Thoracic aorta (tissue), 2 donors: ENCODE measurements at regions not wholly inside any gene's neighbourhood (a gene's known extent, or its start where the extent isn't known, plus 50 kb on each side); places are given as distances from the start of the nearest gene placed in this dataset.

Source experiments
- ATAC-seq: fragments of 150-250 bp; one replicate; pipeline ENCODE4 v1.8.0; 2017; ENCODE audit warnings: low read depth; ENCODE audit not compliant: insufficient number of reproducible peaks, low FRiP score
- DNase-seq: peaks from one replicate; pipeline ENCODE4 v3.0.0-alpha.2; 2020; ENCODE audit warnings: low spot score
- H3K27ac ChIP-seq, 2 donors: fragments of 200-600 bp; sonication (generic); 1 replicate in 1 of 2; 2 replicates in 1 of 2; pipeline ENCODE4 v1.5.1; 2016; ENCODE audit warnings: mild to moderate bottlenecking in 2 of 2, moderate library complexity in 2 of 2
- H3K27me3 ChIP-seq: fragments of 200-600 bp; sonication (generic); replicated peaks from 2 replicates; pipeline ENCODE4 v1.6.0; 2016; ENCODE audit warnings: mild to moderate bottlenecking; ENCODE audit not compliant: insufficient read depth
- H3K36me3 ChIP-seq: fragments of 200-600 bp; sonication (generic); one replicate; pipeline ENCODE4 v1.5.1; 2016
- H3K4me1 ChIP-seq, 2 donors: fragments of 200-600 bp; sonication (generic); 1 replicate in 1 of 2; 2 replicates in 1 of 2; pipeline versions ENCODE4 v1.5.1 to v1.6.0; 2016; ENCODE audit warnings: low read depth in 2 of 2, mild to moderate bottlenecking in 1 of 2; ENCODE audit not compliant: control insufficient read depth in 1 of 2
- H3K4me3 ChIP-seq: fragments of 200-600 bp; sonication (generic); 2 replicates; pipeline ENCODE4 v1.5.1; 2016; ENCODE audit warnings: mild to moderate bottlenecking
- H3K9me3 ChIP-seq: fragments of 200-600 bp; sonication (generic); 2 replicates; pipeline ENCODE4 v1.5.1; 2016
- CTCF ChIP-seq: fragments of 200-600 bp; sonication (generic); IDR thresholded peaks from one replicate; pipeline ENCODE4 v1.5.1; 2019; ENCODE audit warnings: antibody characterized with exemption

DNA sequence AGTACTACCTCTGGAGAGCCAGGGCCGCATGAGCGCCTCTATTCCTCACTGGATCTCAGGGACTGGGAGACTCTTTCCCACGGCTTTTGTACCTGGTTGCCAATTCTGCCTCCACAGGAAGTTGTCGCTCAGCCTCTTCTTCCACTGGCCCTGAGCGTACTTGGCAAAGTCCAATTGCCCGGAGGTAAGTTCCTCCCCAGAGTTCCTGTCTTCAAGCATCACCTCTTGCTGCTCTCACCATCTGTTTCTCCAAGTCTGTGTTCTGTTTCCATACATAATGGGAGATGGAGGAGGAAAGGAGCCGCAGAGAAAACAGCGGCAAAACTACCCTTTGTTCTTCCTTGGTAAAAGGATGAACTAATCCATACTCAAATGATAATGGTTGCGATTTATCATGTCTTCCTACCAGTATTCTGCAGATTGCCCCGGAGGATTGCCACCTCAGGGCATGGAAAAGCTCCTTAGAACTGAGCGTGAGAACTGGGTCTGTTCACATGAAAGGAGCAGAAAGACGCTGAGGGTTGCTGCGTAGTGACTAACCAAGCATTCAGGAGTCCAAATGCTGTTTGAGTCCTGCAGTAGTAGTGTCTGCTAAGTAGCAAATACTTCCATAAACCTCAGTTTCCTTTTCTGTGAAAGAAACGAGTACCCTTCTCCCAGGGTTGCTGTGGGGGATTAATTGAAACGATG is 170.2 kb upstream of the GLI3 start:
- Histone ChIP-seq H3K4me1 (no peaks in the 10 kb centered on the region), H3K36me3 (no peaks in the 10 kb centered on the region), H3K4me3 (no peak overlapping the region), H3K27ac (no peak overlapping the region), H3K9me3 (no peaks in the 10 kb centered on the region), H3K27me3 (no peaks in the 10 kb centered on the region)
- TF ChIP-seq CTCF = no peak
- no peak for DNase-seq
- ATAC-seq = no peak

DNA sequence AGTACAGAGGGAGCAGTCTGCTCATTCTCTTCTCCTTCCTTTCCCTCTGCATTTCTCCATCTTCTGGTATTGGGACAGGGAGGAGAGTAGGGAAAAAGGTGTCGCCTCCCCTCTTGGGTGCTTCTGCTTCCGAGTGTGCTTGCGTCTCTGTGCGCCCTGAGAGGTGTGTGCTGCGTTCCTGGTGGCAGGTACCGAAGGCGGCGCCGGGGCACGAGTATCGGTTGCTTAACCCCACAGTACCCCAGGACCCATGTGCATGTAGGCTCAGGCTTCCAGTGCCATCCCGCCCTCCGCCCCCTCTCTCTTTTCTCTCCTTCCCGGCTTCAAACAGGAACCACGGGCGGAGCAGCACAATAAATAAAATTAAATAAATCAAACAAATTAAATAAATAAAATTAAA is 169.3 kb upstream of the GLI3 start:
- Histone ChIP-seq H3K4me3 (no peak overlapping the region), H3K9me3 (no peaks in the 10 kb centered on the region), H3K27me3 (no peaks in the 10 kb centered on the region), H3K4me1 (no peaks in the 10 kb centered on the region), H3K36me3 (no peaks in the 10 kb centered on the region), H3K27ac (no peak overlapping the region)
- ATAC-seq (no peak), DNase-seq (no peak)
- no peak for TF ChIP-seq CTCF

DNA sequence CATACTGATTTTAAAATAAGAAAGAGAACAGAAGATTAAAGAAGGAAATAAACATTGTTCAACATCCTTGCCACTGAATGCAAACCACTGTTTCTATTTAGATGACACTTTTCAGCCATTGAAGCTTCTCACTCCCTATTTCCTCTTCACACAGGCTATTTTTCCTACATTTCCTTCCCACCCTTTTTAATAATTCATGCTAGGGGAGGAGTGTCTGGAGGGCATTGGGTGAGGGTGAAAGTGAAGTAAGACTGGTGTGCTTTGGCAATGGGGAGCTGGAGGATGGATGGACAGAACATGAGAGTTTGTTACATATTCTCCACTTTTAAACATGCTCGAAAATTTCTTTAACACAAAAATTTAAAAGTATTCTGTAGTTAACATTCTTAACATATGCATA is 168.8 kb upstream of the GLI3 start:
- Histone ChIP-seq H3K4me1 (no peaks in the 10 kb centered on the region), H3K27ac (no peak overlapping the region), H3K9me3 (no peaks in the 10 kb centered on the region), H3K4me3 (no peak overlapping the region), H3K36me3 (no peaks in the 10 kb centered on the region), H3K27me3 (no peaks in the 10 kb centered on the region)
- DNase-seq = no peak
- TF ChIP-seq CTCF = no peak
- no peak for ATAC-seq

DNA sequence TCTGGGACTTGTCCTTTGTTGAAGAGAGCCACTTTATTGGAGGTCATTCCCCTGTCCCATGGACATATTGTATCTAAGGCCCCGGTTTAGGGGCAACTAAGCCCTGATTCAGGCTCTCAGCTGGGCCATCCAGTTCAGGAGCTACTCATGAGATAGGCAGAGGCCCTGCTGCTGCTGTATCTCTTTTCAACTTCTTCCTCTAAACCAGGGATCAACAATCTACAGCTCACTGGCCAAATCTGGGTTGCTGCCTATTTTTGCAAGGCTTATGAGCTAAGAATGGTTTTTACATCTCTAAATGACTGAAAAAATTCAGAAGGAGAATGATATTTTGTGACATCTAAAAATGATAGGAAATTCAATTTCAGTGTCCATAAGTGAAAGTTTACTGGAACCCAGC is 166.8 kb upstream of the GLI3 start:
- no peak for TF ChIP-seq CTCF
- Histone ChIP-seq H3K9me3 (no peaks in the 10 kb centered on the region), H3K36me3 (no peaks in the 10 kb centered on the region), H3K27me3 (no peaks in the 10 kb centered on the region), H3K4me1 (no peaks in the 10 kb centered on the region), H3K4me3 (no peak overlapping the region), H3K27ac (no peak overlapping the region)
- no peak for ATAC-seq
- DNase-seq = no peak

DNA sequence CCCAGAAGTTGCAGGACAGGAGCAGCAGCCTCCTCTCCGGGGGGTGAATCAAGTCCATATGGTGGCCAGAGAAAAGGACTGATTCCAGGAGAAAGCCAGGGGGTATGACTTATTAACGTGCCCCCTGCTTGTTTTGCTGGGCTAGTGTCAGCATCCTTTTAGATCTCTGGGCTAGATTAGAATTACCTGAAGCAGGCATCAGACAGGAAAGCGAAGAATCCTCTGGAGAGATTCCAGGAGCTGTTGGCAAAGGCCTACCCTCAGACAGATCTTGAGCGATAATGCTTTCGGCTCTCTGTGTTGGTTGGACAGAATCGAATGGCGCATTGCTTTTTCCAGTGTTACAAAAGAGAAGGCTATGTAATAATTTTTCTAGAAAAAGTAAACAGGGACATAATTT is 164.0 kb upstream of the GLI3 start:
- Histone ChIP-seq H3K36me3 (no peaks in the 10 kb centered on the region), H3K4me1 (no peaks in the 10 kb centered on the region), H3K27me3 (no peaks in the 10 kb centered on the region), H3K4me3 (no peak overlapping the region), H3K9me3 (no peaks in the 10 kb centered on the region), H3K27ac (no peak overlapping the region)
- ATAC-seq (no peak), DNase-seq (no peak)
- no peak for TF ChIP-seq CTCF
